GM19463 (cell line): ENCODE measurements at regions not wholly inside any gene's neighbourhood (a gene's known extent, or its start where the extent isn't known, plus 50 kb on each side); places are given as distances from the start of the nearest gene placed in this dataset.
"Not testable (repeated sequence)": the region's sequence is repeated elsewhere in the genome, so short reads cannot be mapped to it uniquely, and the experiment has no call there.

ENCODE experiments used
- ATAC-seq: cut with Tn5 transposase; IDR thresholded peaks from one replicate; pipeline ENCODE4 v1.9.1; 2021; ENCODE audit warnings: mild to moderate bottlenecking, moderate library complexity; ENCODE audit not compliant: unreplicated experiment

DNA sequence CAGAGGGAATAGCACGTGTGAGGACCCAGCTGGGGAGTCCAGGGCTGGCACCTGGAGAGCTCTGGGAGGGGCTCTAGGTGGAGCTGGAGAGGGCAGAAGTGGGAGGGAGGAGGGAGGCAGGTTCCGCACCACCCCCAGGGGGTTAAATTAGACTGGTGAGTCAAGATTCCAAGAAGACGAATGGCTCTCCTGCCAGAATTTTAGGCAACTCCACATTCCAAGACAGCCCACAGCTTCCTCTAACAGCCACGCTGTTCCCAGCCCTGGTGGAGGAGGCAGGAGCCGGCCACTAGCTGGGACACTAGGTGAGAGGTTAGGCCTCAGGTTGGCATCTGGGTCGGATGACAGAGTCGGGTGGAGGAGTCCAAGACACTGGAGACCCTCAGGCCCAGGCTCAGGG is 60.2 kb downstream of the TFAP2C start:
- no peak for ATAC-seq

DNA sequence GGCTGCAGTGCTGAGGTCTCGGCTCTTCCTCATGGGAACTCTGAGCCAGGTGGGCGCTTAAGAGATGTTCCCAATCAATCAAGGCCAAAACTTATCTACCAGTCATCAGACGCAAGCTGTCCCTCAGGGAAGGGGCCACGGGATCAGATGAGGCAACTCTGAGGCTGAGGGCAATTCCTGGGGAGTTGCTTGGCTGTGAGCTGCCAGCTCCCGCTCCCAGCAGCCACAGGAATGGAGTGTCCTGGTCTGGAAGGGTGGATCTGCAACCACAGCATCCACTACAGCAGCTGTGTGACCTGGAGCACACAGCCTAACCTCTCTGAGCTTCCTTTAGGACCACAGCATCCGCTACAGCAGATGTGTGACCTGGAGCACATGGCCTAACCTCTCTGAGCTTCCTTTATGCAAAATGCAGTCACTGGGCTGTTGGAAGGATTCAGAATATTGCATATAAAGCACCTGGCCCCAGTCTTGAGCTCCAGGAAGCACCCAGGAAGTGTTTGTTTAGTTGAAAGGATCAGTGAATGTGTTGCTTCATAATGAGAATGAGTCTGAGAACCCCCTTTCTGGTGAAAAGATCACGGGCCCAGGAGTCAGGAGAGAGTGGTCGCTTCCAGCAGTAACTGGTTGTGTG is 60.9 kb downstream of the TFAP2C start:
- no peak for ATAC-seq

DNA sequence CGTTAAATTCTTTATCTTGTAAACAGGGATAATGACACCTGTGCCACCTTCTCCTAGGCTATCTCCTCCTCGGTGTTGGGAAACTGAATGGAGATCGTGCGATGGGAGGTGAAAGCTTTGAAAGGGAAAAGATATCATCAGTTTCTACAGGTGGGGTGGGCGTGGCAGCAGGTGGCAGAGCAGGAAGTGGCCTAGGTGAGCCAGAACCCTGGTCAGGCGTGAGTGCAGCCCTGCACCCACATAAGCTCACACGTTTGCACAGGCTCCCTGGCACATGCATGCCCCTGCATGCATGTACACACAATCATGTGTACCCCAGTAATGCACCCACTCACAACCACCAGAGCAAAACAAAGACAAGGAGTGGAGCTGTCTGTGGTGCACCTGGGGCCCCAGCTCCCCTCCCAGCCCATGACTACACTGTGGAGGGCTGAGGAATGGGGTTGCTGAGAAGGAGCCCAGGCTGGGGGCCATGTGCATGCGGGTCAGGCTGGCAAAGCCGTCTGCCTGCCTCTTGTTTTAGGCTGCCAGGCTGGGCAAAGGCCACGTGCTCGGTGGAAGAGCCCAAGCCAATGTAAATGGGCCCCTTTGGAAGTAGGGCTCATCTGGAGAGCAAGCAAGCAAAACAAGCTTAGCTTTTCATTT is 61.5 kb downstream of the TFAP2C start:
- no peak for ATAC-seq

DNA sequence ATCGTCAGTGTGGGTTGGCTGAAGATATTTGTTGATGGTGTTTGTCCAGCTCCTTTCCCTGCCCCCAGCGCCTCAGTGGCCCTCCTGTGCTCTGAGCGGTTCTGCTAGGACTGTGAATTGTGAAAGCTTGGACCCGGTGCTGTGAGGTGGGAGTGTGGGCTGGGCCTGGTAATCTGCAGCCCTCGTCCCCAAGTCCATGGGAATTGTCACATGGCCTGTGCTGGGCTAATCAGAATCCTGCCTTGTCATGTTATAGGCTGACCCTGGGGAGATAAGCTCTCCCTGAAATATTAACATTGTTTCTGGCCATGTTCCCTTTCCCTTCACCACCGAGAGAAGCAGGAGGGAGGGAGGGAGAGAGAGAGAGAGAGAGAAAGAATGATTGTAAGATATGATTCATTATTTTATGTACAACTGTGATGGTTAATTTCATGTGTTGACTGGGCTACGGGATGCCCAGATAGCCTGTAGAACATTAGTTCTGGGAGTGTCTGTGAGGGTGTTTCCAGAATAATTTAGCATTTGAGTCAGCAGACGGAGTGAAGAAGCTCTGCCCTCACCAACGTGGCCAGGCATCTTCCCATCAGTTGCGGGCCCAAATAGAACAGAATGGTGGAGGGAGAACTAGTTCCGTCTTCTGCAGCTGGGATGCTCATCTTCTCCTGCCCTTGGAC is 62.4 kb downstream of the TFAP2C start:
- no peak for ATAC-seq

DNA sequence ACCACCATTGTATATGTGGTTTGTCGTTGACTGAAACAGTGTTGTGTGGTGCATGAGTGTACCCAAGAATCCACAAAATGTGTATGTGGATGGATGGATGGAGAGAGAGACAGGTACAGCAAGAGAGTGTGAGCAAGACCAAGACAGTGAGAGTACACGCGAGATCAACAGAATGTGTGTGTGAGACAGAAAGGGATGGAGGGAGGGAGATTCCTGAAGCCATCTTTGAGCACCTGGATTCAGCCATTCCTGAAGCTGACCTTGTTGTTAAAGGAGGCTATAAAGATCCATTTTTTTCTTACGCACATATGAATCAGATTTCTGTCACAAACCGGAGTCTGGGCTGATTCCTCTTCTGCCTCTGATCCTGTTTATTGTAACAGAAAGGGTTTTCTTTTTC is 64.1 kb downstream of the TFAP2C start:
- ATAC-seq = no peak

DNA sequence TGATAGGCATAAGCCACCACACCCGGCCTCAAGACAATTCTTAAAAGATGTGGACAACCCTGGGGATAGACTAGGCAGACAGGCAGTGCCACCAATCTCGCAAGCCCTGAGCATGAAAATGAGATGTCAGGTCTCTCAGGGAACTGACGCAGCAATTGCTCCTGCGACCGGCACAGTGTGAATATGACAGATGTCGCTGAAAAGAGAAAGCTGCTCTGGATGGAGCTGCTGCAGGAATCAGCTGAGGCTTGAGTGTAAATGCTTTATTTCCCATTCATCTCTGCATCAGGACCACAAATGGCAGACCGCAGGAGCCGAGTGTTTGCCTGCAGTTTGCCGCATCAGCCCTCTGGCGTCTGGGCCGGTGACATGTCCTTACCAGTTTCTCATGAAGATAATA is 68.4 kb downstream of the TFAP2C start:
- ATAC-seq = no peak

DNA sequence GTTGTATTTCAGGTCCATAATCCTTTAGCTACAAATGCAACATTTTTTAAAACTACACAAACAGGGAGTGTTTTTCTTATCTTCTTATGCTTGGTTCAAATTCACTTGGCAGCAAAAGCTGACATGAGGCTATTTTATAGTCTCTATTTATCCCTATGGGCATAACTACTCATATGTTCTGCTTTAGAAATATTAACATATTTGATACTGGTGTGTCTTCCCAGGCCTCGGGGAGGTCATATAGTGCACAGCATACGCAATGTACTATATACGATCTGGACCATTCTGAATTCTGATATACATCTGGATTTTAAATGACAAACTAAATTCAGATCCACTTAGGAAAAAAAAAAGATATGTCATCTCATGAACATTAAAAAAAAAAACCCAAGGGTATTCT is 69.2 kb downstream of the TFAP2C start:
- no peak for ATAC-seq

DNA sequence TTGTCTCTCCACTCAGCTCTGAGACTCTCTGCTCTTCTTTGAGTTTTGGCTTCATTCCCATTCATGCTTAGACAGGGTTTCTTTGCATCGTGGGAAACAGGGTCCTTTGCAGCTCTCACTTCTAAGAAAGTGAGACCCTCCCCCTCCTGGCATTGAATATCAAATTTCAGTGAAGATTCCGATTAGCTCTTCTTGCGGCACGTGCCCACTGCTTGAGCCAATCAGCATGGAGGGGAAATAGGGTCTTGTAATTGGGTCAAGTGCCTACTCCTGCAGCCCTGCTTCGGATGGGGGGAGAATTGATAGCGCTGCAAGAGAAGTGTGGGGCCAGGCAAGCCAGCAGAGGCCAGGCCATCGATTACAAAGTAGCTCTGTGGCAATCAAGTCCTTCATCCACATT is 69.6 kb downstream of the TFAP2C start:
- no peak for ATAC-seq

DNA sequence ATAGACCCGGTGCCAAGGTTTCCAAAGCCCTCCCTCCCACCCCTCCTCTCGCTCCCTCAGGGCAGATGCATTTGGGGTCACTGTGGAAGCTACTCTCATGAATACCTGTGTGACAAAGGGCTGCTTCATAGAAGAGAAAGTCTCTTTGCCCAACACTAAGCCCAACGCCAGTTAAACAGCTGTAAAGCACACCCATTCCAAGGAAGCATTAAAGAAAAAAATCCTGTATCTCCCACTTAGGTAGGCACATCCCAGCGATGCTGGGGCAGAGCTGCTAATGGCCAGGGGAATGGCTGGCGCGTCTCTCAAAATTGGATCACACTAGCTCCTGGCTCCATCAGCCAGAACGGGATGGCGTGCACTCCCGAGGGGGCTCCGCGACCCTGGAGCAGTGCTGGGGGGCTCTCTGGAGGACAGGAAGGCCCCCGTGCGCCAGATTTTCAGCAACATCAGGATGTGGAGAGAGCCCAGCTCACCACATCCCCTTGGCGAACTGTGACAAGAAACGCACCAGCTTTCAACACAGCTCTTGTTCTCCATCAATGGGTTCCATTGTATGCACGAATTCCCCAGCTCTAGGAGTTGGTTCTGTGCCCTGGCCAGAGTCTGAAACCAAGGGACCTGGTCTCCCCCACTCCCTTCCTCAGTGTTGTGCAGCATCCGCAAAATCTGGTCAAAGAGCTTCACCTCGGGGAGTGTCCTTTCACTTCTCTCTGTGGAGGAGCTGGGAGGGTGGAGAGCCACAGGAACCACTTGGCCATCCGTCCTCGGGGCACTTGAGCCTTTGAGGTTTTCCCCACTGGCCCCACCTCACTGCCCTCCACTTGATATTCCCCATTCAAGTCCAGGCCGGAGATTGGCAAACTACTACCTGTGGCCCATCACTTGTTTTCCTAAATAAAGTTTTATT is 74.1 kb downstream of the TFAP2C start:
- no peak for ATAC-seq

DNA sequence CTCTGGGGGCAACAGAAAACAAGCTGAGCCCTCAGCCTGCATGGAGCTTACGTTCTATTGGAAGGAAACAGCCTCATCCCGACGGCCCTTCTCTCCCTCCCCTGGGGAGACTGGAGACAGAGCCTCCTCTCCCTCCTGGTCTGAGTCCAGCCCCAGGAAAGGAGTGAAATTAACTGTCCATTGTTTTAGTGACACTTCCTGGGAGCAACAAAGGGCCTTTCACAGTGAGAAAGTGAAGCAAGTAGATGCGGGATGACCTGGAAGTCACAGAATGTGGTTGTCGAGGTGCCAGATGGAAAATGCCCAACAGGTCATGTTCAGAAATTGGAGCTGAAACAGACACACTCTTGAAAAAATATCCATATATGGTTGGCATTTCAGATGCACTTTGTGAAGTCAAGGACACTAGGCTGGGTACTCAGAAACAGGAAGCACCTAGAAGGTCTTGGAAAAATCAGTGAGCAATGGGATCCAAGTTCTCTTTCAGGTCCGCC is 77.8 kb downstream of the TFAP2C start:
- ATAC-seq = no peak

DNA sequence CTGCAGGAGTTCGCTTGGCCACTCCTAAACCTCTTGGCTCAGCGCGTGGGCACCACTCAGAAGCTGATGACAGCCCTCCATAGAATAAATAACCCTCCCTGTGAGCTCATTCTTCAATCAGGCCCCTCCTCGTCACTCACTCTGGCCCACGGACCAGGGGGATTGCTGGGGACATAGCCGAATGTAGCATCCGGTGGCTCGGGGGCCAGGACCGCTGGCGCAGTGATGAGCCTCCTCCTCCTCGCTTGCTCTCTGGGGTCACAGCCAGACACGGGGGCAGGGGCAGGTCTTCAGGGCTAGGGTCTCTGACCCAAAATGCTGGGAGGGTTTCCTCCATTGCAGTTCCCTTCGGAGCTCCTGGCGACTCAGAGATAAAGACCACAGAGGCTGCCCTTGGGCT is 79.9 kb downstream of the TFAP2C start:
- no peak for ATAC-seq

DNA sequence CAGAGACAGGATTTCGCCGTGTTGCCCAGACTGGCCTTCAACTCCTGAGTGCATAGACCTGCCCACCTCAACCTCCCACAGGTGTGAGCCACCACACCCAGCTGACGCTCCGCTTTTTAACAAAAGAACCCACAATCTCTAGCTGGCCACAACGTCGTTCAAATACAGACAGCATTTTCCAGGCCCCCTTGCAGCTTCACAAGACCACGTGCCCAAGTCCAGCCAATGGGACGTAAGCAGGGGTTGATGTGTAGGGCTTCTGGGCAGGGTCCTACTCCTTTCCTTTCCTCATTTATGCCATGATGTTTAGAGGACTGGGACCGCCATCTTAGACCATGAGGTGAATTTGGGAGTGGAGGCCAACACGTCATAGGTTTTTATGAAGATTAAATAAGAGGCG is 81.0 kb downstream of the TFAP2C start:
- ATAC-seq = no peak

DNA sequence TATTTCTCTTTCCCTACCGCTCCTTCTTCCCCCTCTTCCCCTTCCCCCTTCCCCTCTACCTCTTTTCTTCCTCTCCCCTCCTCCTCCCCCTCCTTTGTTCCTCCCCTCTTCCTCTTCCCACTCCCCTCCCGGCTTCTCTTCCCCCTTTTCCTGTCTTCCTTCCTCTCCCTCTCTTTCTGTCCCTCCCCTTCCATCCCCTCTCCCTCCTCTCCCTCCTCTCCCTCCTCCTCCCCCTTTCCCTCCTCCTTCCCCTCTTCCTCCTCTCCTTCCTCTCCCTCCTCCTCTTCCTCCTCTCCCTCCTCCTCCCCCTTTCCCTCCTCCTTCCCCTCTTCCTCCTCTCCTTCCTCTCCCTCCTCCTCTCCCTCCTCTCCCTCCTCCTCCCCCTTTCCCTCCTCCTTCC is 81.5 kb downstream of the TFAP2C start:
- ATAC-seq = not testable (repeated sequence)

DNA sequence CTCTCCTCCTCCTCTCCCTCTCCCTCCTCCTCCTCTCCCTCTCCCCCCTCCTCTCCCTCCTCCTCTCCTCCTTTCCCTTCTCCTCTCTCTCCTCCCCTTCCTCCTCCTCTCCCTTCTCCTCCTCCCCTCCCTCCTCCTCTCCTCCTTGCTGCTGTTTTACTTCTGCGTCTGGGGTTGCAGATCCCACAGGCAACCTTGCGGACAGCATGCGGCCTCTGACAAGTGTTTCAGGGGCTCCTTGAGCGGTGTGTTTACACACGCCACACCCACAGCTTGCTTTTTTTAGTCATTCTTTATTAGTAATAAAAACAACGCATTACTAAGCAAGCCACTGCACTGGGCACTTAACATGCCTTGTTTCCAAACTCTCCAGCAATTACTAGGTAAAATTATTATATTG is 81.9 kb downstream of the TFAP2C start:
- ATAC-seq = no peak

DNA sequence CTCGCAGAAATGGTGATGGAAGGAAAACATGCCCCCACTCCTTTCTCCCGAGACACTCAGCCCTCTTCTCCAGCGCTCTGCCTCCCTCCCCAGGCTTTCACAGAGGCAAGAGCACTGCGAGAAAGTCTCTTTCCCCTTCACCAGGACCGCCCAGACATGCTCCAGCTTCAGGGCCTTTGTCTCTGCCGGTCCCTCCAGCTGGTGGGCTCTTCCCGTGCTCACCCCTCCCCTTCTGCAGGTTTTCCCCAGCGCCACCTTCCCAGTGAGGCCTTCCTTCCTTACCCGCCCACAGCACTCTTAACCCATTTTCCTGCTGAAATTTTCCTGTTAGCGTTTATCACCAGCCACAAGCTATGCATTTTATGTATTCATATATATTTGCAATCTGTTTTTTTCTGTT is 86.2 kb downstream of the TFAP2C start:
- no peak for ATAC-seq

DNA sequence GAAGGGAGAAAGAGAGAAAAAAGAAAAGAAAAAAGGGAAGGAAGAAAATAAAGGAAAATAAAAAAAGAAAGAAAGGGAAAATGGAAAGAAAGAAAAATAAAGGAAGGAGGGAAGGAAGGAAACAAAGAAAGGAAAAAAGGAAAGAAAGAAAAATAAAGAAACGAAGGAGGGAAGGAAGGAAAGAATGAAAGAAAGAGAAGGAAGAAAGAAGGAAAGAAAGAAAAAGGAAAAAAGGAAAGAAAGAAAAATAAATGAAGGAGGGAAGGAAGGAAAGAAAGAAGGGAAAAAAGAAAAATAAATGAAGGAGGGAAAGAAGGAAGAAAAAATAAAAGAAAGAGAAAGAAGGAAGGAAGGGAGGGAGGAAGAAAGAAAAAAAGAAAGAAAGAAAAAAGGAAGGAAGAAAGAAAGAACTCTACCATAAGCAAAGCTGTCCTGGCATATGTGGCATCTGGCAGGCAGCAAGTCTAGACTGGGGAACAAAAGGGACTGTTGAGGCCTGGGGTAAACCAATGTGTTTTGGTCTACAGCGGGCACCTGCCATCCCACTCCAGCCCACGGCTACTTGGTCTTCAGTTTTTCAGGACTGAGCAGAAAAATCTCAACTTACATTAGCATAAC is 86.9 kb downstream of the TFAP2C start:
- no peak for ATAC-seq

DNA sequence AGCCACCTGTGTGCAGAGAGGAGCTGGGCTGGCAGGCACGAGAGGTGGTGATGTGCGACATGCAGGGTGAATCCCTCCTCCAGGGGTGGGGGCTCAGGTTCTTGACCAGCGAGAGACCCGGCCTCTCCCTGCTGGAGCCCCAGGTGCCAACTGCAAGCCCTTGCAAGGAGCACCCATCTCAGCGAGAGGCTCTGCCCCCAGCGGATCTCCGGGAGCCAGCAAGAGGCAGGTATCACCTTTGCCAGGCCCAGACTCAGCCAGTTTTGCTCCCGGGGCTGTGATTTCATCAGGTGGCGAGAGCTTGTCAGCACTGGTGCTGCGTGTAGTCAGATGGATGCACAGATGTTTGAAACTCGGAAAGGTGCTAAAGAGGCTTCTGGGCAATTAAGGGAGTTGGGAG is 87.7 kb downstream of the TFAP2C start:
- ATAC-seq = no peak

DNA sequence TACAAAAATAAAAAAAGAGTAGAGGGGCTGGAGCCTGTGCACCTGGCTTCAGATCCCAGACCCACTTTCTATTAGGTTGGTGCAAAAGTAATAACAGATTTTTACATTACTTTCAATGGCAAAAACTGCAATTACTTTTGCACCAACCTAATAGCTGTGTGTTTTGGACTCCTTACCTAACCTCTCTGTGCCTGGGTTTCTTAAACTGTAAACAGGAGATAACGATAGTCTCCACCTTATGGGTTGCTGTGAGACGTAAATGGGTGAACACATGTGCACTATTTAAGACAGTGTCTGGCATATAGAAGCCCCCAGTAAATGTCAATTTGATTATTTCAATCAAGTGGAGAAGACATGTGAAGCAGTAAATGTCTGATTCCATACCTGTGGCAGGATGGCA is 89.7 kb downstream of the TFAP2C start:
- no peak for ATAC-seq

DNA sequence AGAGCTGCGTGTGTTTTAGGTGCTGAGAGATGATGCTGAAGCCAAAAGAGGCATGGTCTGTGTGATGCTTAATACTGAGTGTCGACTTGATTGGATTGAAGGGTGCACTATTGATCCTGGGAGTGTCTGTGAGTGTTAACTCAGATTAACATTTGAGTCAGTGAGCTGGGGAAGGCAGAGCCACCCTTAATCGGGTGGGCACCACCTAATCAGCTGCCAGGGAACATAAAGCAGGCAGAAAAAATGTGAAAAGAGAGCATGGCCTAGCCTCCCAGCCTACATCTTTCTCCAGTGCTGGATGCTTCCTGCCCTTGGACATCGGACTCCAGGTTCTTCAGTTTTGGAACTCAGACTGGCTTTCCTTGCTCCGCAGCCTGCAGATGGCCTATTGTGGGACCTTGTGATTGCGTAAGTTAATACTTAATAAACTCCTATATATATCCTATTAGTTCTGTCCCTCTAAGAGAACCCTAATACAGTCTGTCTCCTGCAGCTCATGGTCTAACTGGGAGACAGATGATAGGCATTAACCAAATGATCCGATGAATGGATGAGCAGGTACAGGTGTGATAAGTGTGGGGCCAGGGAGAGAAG is 91.6 kb downstream of the TFAP2C start:
- no peak for ATAC-seq

DNA sequence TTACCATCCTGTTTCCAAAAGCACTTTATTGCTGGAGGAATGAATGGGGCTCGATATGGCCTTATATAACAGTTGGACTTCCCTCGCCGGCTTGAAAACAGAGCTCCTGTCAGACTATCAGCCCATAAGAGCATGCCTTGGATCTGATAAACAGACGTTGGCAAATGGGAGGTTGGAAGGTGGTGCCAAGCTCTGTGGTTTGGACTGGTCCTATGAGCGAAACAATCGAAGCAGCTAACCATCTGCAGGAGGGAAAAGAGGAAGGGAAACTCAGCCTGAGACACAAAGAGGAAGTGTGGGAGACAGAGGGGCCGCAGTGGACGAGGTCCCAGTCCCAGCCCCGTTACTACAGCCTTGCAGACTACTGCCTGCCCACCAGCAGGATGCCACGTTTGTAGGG is 92.9 kb downstream of the TFAP2C start:
- peak; percentile 58 for ATAC-seq
